K562 (cell line): ENCODE measurements at regions not wholly inside any gene's neighbourhood (a gene's known extent, or its start where the extent isn't known, plus 50 kb on each side); places are given as distances from the start of the nearest gene placed in this dataset.

Source experiments
- ATAC-seq: fragments of 200-7000 bp; cut with Tn5 transposase; 3 replicates; pipeline ENCODE4 v1.9.1; 2020; ENCODE audit warnings: moderate library complexity
- BruUV-seq: library from RNA; stranded (reverse); fragments of 400-500 nt; replicated peaks from 2 replicates; lab custom pipeline; 2021; lab: Mats Ljungman, UMichigan
- CTCF ChIA-PET: fragments of 300-600 bp; formaldehyde crosslinking; extraction: SDS; loops from one replicate; lab custom pipeline; 2021; ENCODE audit warnings: low intra/inter-chr PET ratio; lab: Yijun Ruan, JAX
- POLR2A ChIA-PET: fragments of 300-600, 350-650 bp; sonication (Branson Sonifier 250); formaldehyde crosslinking; extraction: SDS; loops from one replicate; lab custom pipeline; 2021; ENCODE audit warnings: antibody characterized with exemption, inconsistent platforms; lab: Yijun Ruan, JAX
- DNase-seq, 4 experiments: peaks; one replicate each; pipeline versions ENCODE4 v3.0.0 to v3.0.0-alpha.2; 2011 to 2018; ENCODE audit warnings: low spot score in 3 of 4, mixed read lengths in 3 of 4; ENCODE audit errors: extremely low read depth in 1 of 4
- FAIRE-seq: peaks from 2 replicates; lab custom pipeline; 2011; peaks lifted over from hg19 to GRCh38; lab: Jason Lieb, UNC
- H2AFZ ChIP-seq: 2 replicates; pipeline ENCODE4 v1.6.0; 2011; ENCODE audit warnings: low read depth, low read length, control low read depth, inconsistent platforms
- H3K27ac ChIP-seq: fragments of 200-600 bp; 3 replicates; pipeline ENCODE4 v1.8.0; 2011; ENCODE audit warnings: low read depth, mild to moderate bottlenecking, control low read depth, inconsistent platforms, low read length, moderate library complexity, mixed read lengths; ENCODE audit errors: extremely low read depth
- H3K27me3 ChIP-seq, 2 experiments: fragments of 300-600 bp in 1 of 2; 2 replicates in 1 of 2; 3 replicates in 1 of 2; pipeline versions ENCODE4 v1.6.0 to v1.8.0; 2011; ENCODE audit warnings: inconsistent platforms in 2 of 2, low read length in 2 of 2, mild to moderate bottlenecking in 1 of 2, mixed read lengths in 1 of 2, moderate library complexity in 1 of 2; ENCODE audit not compliant: control insufficient read depth in 2 of 2, insufficient read depth in 2 of 2
- H3K36me3 ChIP-seq: fragments of 300-600 bp; 3 replicates; pipeline ENCODE4 v1.8.0; 2011; ENCODE audit warnings: mild to moderate bottlenecking, low read length, inconsistent platforms; ENCODE audit not compliant: control insufficient read depth, insufficient read depth
- H3K4me1 ChIP-seq, 2 experiments: fragments of 200-600 bp in 1 of 2; replicated peaks in 1 of 2; 2 replicates in 1 of 2; 3 replicates in 1 of 2; pipeline versions ENCODE4 v1.5.1 to v1.8.0; 2011; ENCODE audit warnings: inconsistent platforms in 2 of 2, low read length in 2 of 2, mild to moderate bottlenecking in 1 of 2, mixed read lengths in 1 of 2, moderate library complexity in 1 of 2; ENCODE audit not compliant: control insufficient read depth in 2 of 2, insufficient read depth in 2 of 2
- H3K4me2 ChIP-seq: 2 replicates; pipeline ENCODE4 v1.6.1; 2011; ENCODE audit warnings: low read length, control low read depth, inconsistent platforms, mixed read lengths; ENCODE audit not compliant: insufficient read depth
- H3K4me3 ChIP-seq: fragments of 200-600 bp; sonication (generic), shearing (Covaris generic); 2 replicates; pipeline ENCODE4 v1.5.1; 2016; ENCODE audit warnings: control low read depth, inconsistent platforms
- H3K79me2 ChIP-seq: fragments of 200-600 bp; 3 replicates; pipeline ENCODE4 v1.8.0; 2011; ENCODE audit warnings: low read length, inconsistent platforms; ENCODE audit not compliant: control insufficient read depth, insufficient read depth
- H3K9ac ChIP-seq, 2 experiments: 2 replicates each; pipeline versions ENCODE4 v1.6.0 to v1.6.1; 2011; ENCODE audit warnings: low read depth in 2 of 2, low read length in 2 of 2, control low read depth in 1 of 2, inconsistent platforms in 1 of 2, mild to moderate bottlenecking in 1 of 2, mixed read lengths in 1 of 2; ENCODE audit not compliant: insufficient read depth in 1 of 2
- H3K9me1 ChIP-seq: one replicate; pipeline ENCODE4 v1.6.0; 2011; ENCODE audit warnings: inconsistent platforms, mild to moderate bottlenecking, low read length, moderate library complexity; ENCODE audit not compliant: control insufficient read depth, insufficient read depth
- H3K9me3 ChIP-seq: replicated peaks from 2 replicates; pipeline ENCODE4 v1.5.1; 2011; ENCODE audit warnings: low read depth, low read length, inconsistent platforms; ENCODE audit not compliant: control insufficient read depth, insufficient read depth
- H4K20me1 ChIP-seq: replicated peaks from 2 replicates; pipeline ENCODE4 v1.6.1; 2011; ENCODE audit warnings: low read length, inconsistent platforms, mixed read lengths; ENCODE audit not compliant: control insufficient read depth, insufficient read depth
- LCOR ChIP-seq: sonication (generic); formaldehyde crosslinking; IDR thresholded peaks from 2 replicates; pipeline ENCODE4 v1.8.0; 2022; ENCODE audit warnings: mild to moderate bottlenecking, missing genetic modification reagents
- REST ChIP-seq, 2 experiments: fragments of 450-650 bp; formaldehyde crosslinking in 1 of 2; IDR thresholded peaks; 2 replicates each; pipeline versions ENCODE4 v1.4.0 to v1.6.1; 2014 to 2020; ENCODE audit warnings: mild to moderate bottlenecking in 2 of 2, borderline replicate concordance in 1 of 2, low read depth in 1 of 2
- WGBS: fragments of 100-300 bp; shearing (Covaris generic); methylation state at CpG from one replicate; pipeline ENCODE4 v1.1.6; 2016; ENCODE audit warnings: low coverage, mixed read lengths; ENCODE audit not compliant: insufficient coverage; ENCODE audit errors: missing lambda C conversion rate; 5-methylcytosine and 5-hydroxymethylcytosine counted together
- in situ Hi-C: fragments of 300-500 bp; cut with MboI; formaldehyde crosslinking; loops from 4 replicates; pipeline ENCODE4 v1.15.0; 2018; ENCODE audit warnings: inconsistent platforms, mixed read lengths
- intact Hi-C: fragments of 100-400 bp; cut with micrococcal nuclease; formaldehyde crosslinking; loops from 2 replicates; pipeline ENCODE4 v1.14.2; 2022

GRCh38 chr7:67392596-67393438, 396.2 kb downstream of the TYW1 start:
- Histone ChIP-seq H2AFZ (no peak overlapping the region), H3K4me1 (no peaks in the 10 kb centered on the region), H3K27me3 (peaks cover 17 to 40% of the 10 kb centered on the region in 2 experiments; a peak in 4 of 5 replicates), H3K36me3 (no peaks in the 10 kb centered on the region), H3K79me2 (no peaks in the 10 kb centered on the region), H3K4me3 (no peak overlapping the region), H3K4me2 (no peak overlapping the region), H3K9me3 (no peaks in the 10 kb centered on the region), H3K9ac (no peak overlapping the region), H3K9me1 (no peaks in the 10 kb centered on the region), H3K27ac (no peak overlapping the region), H4K20me1 (peaks cover 5% of the 10 kb centered on the region; the same call in 1 of the 2 replicates)
- ATAC-seq, result no peak
- ChIA-PET CTCF (no interaction called here), POLR2A (interaction anchor here (0.7 kb wide), 1 partner anchor 761 kb away, joined by 3 read pairs; no protein-coding TSS in a partner anchor)
- FAIRE-seq, result no peak
- intact Hi-C loops (no loop called here), in situ Hi-C loops (no loop called here)
- no TSS peak for BruUV-seq
- TF ChIP-seq REST (IDR thresholded peaks at IDR 0.05; ENCODE audit: borderline replicate concordance), result peak; percentile 62
- no peak for TF ChIP-seq REST (CRISPR knock-in tag; IDR thresholded peaks at IDR 0.05; ENCODE audit: low read depth)
- TF ChIP-seq LCOR (CRISPR knock-in tag), result no peak
- under 1% methylated on average over 16 of the region's 16 CpGs for WGBS
- DNase-seq, result no peak
